ENCODE measurements at regions not wholly inside any gene's neighbourhood (a gene's known extent, or its start where the extent isn't known, plus 50 kb on each side); places are given as distances from the start of the nearest gene placed in this dataset.

DNA sequence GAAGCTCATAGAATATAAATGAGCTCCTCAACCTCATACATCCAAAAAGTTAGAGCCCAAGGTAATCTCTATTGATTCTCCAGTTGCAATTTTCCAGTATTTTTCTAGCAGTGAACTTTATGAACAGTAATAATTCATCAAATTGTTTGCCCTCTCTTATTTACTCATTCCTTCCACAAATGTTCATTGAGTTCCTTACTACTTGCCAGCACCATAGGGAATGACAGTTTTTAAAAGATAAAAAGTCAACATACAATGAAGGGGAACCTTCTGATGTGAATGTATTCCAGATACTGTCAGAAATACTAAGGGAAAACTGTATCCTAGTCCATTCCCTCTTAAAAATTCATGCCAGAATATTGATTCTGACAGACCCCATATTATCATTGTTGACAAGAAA is 277.0 kb upstream of the C1orf87 start:
- no peak for DNase-seq (ENCODE audit: low spot score)

DNA sequence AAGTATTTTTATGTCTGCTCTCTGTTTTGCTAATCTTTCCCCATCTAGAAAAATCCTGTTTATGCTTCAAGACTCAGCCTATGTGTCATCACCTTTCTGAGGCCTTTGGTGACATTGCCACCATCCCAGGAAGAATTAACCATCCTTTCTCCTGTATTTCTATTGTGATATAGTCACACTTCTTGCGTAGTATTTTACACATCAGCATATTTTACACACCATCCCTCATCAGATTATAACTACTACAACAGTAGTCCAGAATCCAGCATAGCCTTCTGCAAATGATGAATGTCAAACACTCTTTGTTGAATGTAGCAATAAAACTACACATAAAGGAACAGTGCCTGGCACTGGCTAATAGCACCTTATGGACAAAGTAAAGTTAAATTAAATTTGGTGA is 275.3 kb upstream of the C1orf87 start:
- no peak for DNase-seq (ENCODE audit: low spot score)

DNA sequence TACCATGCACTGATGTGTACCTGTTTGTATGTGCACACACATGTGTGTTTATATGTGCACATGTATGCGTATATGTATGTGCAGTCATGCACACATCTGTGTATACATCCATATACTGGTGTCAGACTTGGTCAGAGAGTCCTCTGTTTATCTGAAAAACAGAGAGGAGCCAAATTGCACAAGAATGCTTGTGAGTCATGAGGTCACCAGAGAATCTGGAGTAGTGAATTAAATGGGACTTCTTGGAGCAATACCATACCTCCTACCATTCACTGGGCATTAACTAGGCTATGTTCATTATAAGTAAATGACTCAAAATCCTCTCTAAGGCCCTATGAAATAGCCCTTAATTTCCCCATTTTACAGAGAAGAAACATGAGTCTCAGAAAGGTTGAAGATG is 272.1 kb upstream of the C1orf87 start:
- no peak for DNase-seq (ENCODE audit: low spot score)

DNA sequence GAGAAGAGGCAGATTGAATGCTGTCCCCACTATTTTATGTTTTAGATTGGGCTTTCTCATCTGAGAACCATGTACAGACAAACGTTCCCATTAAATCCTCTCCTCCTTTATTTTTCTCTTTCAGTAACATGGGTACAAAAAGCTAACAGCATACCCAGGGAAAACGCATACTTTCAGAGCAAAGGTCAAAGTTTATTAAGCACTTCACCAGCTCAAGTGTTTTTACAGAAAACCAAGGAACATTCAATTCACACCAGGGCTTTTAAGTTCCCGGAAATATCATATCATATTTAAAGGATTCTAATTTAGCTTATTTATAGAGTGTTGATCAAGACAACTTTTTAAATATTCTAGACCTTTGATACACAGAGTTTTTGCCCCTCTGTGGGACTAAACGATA is 271.5 kb upstream of the C1orf87 start:
- DNase-seq (ENCODE audit: low spot score): no peak

DNA sequence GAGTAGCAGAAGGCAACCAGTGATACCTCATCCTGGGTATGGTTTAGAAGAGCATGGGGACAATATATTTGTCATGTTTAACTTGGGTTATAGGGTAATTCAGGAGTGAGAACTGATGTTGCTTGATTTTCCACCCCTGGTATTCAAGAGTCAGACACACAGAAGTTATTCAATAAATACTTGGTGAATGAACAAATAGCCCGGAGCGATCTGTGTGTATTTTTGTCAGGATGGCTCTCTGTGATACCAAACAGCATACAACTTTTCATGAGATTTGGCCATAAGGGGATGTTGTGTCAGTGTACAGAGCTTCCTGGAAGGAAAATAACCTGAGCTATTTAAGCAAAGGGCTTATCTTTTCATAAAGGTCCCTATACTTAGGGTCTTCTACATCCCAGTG is 270.2 kb upstream of the C1orf87 start:
- no peak for DNase-seq (ENCODE audit: low spot score)

DNA sequence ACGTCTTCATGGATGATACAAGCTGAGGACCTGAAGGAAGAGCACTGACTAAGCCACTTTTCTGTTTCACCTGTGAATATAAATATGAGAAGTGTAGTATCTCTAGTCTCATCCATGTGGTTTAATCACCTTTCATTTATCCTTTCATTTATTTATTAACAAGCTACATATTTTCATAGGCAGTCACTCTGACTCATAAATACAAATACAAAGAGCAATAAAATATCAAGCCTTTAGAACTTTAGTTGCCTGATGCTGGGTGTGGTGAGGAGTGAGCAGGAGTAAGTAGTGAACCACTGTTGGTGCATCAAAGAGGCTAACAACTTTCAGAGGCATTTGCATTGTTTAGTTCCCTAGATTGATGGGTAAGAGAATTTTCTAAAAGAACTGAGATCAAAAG is 269.0 kb upstream of the C1orf87 start:
- DNase-seq (ENCODE audit: low spot score): no peak

DNA sequence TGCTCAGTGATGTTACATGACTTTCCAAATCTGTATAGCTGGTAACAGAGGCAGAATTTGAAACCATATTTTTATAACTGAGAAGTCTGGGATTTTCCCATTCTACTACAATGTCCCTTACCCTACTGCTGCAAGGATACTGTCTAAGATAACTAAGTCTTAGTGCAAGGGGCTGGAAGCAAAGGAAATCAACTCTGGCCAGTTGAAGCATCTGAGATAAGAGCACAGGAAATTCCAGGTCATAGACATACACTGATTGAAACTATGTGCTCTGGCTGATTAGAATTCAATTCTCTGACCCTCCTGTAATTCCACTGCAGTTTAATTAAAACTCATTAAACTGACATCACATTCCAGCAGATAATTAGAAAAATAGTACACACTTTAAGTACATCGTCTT is 267.7 kb upstream of the C1orf87 start:
- DNase-seq (ENCODE audit: low spot score): no peak

DNA sequence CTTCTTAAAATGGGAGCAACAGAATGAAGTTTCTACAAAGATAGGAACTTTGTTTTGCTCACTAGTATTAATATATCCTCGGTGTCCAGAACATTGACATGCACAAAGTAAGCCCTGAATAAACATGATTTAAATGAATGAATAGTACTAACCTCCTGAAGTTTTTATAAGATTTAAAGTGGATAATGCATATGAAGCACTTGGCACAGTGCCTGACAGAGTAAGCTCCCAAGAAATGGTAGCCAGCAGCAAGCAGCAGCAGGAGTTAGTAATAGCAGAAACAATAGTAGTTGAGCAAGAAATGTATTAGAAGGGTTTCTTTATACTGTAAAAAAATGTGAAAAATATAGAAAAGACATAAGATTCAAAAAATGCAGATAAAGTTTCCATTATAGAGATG is 258.1 kb upstream of the C1orf87 start:
- no peak for DNase-seq (ENCODE audit: low spot score)

DNA sequence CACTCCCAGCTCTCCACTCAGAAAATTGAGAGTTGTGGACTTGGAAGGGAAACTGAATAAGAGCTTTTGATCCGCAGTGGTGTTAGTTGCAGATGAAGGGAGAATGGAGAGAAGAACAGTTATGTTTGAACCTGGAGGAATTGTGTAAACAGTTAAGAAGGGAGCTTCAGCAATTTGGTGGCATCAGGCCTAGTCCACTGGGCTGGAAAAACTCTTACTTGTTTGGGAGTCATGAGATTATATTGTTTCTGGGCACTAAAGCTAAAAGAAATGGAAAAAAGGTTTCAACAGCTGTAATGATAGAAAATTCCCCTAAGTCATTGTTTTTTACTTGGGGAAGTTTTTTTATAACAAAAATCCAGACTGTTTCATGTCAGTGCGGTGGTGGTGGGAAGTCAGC is 256.1 kb upstream of the C1orf87 start:
- no peak for DNase-seq (ENCODE audit: low spot score)

DNA sequence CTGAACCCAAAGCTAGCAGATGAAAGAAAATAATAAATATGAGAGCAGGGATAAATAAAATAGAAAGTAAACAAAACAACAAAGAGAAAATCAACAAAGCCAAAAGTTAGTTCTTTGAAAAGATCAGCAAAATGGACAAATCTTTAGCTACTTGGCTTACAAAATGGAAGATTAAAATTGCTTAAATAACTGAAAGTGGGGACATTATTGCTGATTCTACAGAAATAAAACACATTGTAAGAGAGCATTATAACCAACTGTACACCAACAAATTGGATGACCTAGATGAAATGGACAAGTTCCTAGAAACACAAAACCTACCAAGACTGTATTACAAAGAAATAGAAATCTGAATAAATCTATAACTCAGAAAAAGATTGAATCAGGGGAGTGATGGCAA is 238.3 kb upstream of the C1orf87 start:
- no peak for DNase-seq (ENCODE audit: low spot score)

DNA sequence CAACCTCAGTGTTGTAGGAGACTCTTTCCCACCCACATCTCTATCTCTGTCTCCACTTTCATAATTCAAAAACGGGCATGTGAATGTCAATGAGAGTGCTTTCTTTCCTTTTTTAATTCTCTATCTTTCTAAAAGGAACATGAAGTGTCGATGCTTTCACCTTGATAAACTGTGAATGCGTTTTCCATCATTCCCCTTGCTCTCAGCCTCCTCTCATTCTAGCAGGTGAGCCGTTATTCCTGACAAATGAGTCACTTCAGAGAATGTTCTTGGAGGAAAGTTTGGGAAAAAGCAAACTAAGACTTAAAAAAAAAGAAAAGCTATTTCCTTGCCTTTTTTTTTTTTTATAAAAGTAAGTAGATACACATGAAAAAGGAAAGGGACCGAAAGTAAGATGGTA is 226.0 kb upstream of the C1orf87 start:
- no peak for DNase-seq (ENCODE audit: low spot score)

DNA sequence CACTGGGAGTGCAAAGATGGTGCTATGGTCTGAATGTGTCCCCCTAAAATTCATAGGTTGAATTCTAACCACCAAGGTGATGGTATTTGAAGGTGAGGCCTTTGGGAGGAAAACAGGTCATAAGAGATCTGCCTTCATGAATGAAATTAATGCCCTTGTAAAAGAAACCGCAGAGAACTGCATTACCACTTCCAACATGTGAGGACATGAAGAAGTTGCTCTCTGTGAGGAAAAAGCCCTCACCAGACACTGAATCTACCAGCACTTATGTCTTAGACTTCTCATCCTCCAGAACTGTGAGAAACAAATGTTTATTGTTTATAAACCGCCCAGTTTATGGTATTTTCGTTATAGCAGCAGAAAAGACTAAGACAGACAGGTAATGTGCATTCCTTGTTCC is 224.7 kb upstream of the C1orf87 start:
- DNase-seq (ENCODE audit: low spot score): no peak

DNA sequence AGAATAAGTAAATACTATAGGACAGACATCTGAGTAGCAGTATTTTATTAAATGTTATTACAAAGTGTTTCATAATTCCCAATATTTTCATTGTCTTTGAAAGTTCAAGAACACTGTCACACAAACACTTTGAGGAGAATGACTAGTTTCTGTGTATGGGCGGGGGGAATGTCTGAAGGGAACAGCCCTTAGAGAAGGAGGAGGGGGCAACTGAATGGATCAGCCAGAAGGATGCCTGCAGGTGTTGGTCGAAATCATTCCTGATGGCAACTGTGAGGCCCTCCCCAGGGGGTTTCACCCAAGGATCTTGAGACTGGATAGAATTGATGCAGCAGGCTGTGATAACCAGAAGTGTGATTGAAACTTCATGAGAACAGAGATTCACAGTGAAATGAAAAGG is 223.2 kb upstream of the C1orf87 start:
- DNase-seq (ENCODE audit: low spot score): no peak

DNA sequence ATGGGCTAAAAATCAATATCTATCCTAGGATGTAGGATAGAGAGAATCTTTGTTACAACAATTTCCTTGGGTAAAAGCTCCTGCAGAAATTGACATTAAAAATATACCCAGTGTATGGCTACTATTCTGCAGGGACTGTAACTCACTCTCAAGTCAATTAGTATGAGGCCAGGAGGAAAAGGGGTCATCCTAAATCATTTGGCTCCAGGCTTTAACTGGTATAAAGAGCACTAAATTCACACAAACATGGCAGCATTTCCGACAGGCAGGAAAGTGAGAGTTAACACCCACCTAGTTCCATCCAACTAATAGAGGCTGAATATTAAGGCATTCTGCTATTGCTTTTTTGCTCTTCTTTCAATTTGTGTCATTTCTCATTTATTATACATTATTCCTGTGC is 218.6 kb upstream of the C1orf87 start:
- no peak for DNase-seq (ENCODE audit: low spot score)

DNA sequence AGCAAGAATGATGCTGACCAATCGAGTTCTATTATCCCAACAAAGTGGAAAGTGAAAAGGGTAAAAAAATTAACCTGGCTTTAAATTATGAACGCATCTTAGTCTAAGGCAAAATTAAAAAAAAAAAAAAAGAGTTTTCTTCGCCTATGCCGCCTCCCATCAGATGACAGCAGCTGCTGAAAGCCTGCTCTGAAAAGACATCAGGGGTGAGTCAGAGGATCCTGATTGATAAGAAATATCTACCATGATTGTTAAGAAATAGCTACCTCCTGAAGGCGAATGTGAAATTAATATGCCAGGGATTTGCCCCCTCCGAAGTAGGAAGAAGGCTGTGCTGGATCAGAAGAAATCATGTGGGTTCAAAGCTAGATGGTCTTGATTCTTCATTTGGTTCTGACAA is 216.8 kb upstream of the C1orf87 start:
- no peak for DNase-seq (ENCODE audit: low spot score)

DNA sequence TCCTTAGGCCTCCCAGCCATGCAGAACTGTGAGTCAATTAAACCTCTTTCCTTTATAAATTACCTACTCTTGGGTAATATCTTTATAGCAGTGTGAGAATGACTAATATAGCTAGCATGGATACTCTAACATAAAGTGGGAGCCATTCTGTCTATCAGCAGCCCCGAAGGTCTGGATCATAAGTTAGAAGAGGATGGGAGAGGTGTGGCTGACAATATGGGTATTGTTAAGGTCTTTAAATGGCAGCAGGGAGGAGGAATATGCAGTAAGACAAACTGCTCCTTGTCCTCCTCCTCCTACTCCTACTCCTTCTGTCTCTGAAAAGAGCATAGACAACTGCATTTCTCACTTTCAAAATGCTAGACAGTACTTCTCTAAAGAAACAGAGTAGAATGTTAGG is 214.0 kb upstream of the C1orf87 start:
- DNase-seq (ENCODE audit: low spot score): no peak

DNA sequence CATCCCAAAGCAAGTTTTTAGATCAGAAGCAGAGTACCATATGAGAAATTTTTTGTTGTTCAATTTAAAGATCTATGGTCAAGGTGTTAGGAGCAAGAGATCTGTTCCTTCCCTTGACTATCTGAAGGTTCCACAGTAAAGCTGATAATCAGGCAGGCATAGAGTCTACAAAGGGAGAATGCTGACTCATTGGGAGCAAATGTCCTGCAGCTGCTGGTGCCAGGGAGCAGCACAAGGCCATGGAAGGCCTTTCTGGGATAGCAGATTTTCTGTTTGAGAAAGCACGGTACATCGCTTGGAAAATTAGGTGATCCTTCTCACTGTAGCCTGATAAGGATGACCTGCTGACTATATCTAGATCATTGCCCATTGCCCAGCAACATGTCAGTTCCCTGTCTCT is 210.1 kb upstream of the C1orf87 start:
- DNase-seq (ENCODE audit: low spot score): no peak

DNA sequence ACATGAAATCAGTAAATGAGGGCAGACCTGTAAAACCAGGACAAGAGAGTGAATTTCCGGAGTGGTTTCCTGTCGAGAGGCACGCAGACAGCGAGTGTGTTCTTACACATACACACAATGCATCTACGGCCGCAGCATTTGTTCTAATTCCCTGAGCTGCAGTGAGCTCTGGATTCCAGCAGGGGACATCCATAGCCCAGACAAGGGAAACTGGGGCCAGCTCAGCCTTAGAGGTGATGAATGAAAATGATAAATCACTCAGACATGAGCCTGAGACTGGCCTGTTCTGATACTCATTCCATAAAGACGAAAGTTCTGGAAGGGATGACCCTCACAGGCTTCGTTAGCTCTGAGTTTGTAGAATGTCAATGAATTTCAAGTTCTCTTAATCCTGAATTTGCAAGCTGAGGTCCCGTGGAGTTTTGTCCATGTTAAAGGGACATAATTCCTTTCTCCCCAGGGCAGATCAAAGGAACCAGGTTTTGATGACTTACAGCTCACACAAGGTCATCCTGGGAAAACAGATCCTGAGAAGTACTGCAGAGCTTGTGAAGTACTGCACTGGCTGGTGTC is 207.9 kb upstream of the C1orf87 start:
- DNase-seq (ENCODE audit: low spot score): no peak

DNA sequence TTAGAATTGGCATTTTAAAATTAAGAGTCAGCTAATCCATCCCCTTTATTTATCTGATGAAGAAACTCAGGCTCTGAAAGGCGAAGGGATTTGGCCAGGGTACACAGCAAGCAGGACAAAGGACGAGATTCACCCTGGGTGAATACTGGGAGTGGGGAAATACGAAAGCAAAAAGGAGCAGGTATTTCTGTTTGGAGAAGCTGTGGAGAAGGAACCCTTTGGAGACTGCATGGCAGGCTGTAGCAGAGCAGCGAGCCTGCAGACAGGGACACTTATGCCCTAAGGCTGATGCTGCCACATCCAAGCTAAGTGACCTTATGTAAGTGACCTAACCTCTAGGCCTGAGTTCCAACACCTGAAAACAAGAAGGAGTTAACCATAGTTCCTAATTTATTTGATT is 207.2 kb upstream of the C1orf87 start:
- DNase-seq (ENCODE audit: low spot score): no peak

DNA sequence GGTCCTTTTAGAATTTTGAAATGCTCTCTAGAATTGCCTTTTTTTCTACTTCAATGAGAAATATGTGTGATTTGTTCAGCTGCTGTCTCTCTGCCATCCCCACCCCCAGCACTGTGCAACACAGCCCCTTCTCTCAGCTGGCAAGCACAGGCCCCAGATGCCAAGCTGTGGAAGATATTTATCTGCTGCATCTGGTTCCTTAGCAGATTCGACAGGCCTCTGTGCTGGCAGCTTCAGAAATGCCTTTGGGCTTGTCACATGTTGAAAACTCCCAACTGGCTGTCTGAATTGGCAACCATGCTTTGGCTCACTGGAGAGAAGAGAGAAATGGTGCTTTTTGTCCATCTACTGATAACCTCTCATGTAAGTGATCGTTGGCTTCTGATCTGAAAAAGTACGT is 206.7 kb upstream of the C1orf87 start:
- DNase-seq (ENCODE audit: low spot score): no peak

DNA sequence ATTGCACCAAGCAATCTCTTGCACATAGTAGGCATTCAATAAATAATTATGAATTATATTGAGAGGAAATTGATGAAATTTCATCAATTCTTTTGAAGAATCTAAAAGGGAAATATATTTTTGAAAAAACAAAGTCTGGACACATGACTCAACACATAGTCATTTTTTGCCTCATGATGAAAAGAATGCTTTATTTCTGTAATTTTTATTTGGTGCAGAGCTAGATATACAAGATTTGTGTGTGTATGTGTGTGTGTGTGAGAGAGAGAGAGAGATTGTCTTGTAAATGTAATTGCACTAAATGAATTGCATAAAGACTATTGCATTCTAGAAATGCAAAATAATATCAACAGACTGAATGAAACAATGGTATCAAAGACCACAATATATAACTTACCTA is 206.2 kb upstream of the C1orf87 start:
- no peak for DNase-seq (ENCODE audit: low spot score)

DNA sequence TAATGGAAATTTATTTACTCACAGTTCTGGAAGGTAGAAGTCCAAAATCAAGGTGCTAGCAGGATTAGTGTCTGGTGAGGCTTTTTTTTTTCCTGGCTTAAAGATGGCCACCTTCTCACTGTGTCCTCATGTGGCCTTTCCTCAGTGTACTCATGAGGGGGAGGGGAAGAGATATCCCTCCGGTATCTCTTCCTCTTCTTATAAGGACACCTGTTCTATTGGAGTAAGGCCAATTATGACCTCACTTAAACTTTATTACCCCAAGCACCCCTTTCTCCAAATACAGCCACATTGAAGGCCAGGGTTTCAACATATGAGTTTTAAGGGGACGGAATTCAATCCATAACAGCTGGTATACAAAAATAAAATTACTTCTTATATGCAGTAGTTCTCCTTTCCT is 203.7 kb upstream of the C1orf87 start:
- no peak for DNase-seq (ENCODE audit: low spot score)

DNA sequence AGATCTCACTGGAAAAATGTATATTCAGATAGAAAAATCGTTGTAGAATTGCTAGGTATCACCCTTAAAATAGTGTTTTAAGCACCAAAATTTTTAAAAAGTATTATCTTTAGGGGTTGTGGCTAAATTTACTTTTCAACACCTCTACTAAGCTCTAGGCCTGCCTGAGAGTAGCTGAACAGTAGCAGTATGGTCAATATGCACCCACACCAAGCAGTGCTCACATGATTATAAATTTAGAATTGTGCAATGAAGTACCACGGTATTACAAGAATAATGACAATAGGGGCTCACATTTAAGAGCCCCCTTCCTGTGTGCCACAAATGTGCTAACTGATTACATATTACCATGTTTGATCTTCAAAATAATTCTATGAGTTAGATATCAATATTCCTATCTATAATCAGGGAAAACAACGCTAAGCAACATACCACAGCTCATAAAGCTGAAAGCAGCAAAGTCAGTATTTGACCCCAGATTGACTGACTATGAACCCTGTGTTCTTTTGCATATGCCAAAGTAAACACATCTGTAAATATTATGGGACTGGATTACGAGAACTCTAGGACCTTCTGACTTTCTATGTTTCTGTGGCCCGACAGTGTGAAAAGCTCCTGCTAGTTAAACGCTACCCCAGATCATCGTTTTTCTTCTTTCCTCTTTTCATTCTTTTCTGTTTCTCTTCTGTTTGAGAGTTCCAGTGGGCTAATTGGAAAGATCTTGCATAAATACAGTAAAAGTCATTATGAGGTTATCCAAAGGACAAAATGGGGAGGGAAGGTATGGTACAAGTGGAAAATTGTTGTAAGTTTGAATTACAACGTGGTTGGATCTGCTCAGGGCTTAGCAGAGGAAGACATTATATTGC is 201.1 kb upstream of the C1orf87 start:
- DNase-seq (ENCODE audit: low spot score): no peak

DNA sequence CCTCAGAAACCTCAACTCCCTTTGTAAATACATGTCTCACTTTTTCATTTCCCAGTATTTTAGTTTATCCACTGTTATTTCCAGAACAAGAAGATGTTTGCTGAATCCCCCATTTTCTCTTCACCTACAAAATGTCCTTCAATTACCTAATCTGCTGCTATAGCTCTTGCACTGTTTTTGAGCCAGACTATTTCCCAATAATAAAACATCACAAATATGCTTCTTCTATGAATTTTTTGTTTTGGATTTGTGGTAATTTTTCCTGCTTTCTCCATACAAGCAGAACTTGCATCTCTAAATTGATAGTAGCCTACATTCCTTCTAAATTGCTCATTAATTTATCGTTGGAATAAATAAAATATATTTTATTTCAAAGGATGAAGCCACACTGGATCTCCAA is 199.6 kb upstream of the C1orf87 start:
- no peak for DNase-seq (ENCODE audit: low spot score)
